Stimulated activated CD8-positive, alpha-beta memory T cell treated with anti-CD3 and anti-CD28 coated beads, Interleukin-15, amount 100 ng/mL, for 24 hours (primary cell): ENCODE measurements at regions not wholly inside any gene's neighbourhood (a gene's known extent, or its start where the extent isn't known, plus 50 kb on each side); places are given as distances from the start of the nearest gene placed in this dataset.
"Not testable (repeated sequence)": the region's sequence is repeated elsewhere in the genome, so short reads cannot be mapped to it uniquely, and the experiment has no call there.

Source experiments
- DNase-seq: peaks from one replicate; pipeline ENCODE4 v3.0.0-alpha.2; 2020; ENCODE audit warnings: low read depth

GRCh38 chr2:11993749-11994148 lies 247.3 kb downstream of the LPIN1 start:
- no peak for DNase-seq

GRCh38 chr2:11995456-11995855 lies 249.0 kb downstream of the LPIN1 start:
- DNase-seq = no peak

- no peak for DNase-seq
Observed at GRCh38 chr2:11996618-11997017, 250.2 kb downstream of the LPIN1 start.

GRCh38 chr2:11997142-11997541 lies 250.7 kb downstream of the LPIN1 start:
- no peak for DNase-seq

GRCh38 chr2:11998218-11998617 lies 251.8 kb downstream of the LPIN1 start:
- no peak for DNase-seq

GRCh38 chr2:11998626-11999378 lies 252.4 kb downstream of the LPIN1 start:
- no peak for DNase-seq

GRCh38 chr2:12001621-12002020 lies 255.2 kb downstream of the LPIN1 start:
- DNase-seq = no peak

- no peak for DNase-seq
Observed at GRCh38 chr2:12002215-12002614, 255.8 kb downstream of the LPIN1 start.

GRCh38 chr2:12004713-12005112 lies 258.3 kb downstream of the LPIN1 start:
- no peak for DNase-seq

- peak; percentile 48 for DNase-seq
Observed at GRCh38 chr2:12005886-12006681, 259.7 kb downstream of the LPIN1 start.

- DNase-seq = no peak
Observed at GRCh38 chr2:12006850-12007249, 260.4 kb downstream of the LPIN1 start.

- no peak for DNase-seq
Observed at GRCh38 chr2:12007282-12007681, 260.9 kb downstream of the LPIN1 start.

GRCh38 chr2:12008425-12009061 lies 262.1 kb downstream of the LPIN1 start:
- no peak for DNase-seq

GRCh38 chr2:12009323-12009905 lies 263.0 kb downstream of the LPIN1 start:
- DNase-seq = no peak

- DNase-seq = no peak
Observed at GRCh38 chr2:12010059-12010458, 263.6 kb downstream of the LPIN1 start.

GRCh38 chr2:12010779-12011178 lies 264.3 kb downstream of the LPIN1 start:
- no peak for DNase-seq

GRCh38 chr2:12014088-12014960 lies 267.9 kb downstream of the LPIN1 start:
- DNase-seq = no peak

GRCh38 chr2:12017499-12018157 lies 271.2 kb downstream of the LPIN1 start:
- DNase-seq = no peak

GRCh38 chr2:12018726-12019125 lies 272.3 kb downstream of the LPIN1 start:
- DNase-seq = not testable (repeated sequence)

GRCh38 chr2:12020833-12021469 lies 274.5 kb downstream of the LPIN1 start:
- DNase-seq = no peak
